ENCODE measurements at regions not wholly inside any gene's neighbourhood (a gene's known extent, or its start where the extent isn't known, plus 50 kb on each side); places are given as distances from the start of the nearest gene placed in this dataset.

- no peak for DNase-seq (ENCODE audit: low spot score)
Observed at GRCh38 chr3:72200332-72200731, 415.4 kb upstream of the PROK2 start.

- DNase-seq (ENCODE audit: low spot score): no peak
Observed at GRCh38 chr3:72199530-72199929, 414.6 kb upstream of the PROK2 start.

DNA sequence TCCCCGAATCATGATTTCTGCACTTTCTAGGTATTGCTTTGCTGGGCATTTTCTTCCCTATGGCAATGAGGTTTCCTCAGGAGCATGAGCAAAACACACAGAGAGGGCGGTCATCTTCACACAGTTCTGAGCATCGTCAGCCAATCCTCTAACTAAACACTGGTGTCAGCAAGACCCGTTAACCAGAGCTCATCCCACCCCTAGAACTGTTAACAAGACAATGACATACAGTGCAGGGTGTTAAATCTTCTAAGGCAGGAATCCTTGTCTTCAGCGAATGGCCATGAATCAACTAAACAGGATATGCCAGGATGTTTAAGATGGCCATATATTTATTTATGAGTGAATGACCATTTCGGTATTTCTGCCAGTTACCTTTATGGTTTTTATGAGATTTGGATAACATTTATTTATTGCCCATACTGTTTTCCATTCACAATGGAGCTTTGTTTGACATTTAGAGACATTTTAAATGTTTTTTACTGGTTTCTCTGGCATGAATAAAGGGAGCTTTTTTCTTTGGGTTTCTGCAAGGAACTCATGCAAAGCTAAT is 411.5 kb upstream of the PROK2 start:
- no peak for DNase-seq (ENCODE audit: low spot score)

DNA sequence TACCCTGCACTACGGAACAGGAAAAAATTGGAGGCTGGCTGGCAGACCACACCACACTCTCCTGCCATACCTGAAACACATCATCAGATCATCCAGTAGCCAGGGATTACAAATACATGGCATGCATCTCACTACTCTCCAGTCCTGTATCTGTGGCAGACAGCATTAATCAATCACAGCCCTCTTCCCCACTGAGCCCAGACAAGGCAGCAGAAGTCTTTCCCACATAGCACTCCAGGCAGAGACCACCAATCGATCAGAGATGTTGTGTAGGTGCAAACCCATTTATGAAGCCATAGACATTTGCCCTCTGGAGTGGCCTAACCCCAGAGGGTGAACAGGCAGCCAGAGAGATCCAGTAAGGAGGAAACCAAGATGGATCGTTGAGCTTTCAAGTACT is 410.9 kb upstream of the PROK2 start:
- DNase-seq (ENCODE audit: low spot score): no peak

GRCh38 chr3:72194458-72194857 is 409.5 kb upstream of the PROK2 start:
- no peak for DNase-seq (ENCODE audit: low spot score)

DNA sequence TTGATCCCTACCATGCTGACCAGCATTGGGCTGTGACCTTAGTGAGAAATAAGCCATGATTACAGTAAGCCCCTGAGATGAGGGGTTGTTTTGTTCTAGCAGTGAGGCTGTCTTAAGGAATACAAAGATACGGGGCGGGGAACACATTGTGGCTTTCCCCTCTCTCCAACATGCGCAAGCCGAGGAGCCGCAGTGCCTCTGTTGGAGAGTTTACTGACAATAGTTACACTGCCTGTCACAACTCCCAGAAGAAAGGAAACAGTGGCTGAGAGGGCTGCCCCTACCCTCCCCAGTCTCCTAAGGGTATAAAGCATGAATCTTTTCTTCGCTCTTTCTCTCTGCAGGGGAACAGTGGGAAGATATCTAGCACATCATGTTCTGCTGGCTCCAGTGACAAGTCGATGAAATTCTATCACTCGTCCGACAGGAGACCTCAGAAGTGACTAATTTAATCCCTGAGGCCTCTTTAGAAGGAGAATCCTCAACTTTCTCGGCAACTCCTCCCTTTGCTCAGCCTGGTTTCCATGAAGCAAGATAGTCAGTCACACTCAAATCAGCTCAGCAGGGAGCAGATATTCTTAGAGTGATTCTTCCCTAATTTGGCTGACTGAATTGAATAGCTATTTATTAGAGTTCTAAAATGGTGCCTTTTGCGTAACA is 409.0 kb upstream of the PROK2 start:
- DNase-seq (ENCODE audit: low spot score): no peak

DNA sequence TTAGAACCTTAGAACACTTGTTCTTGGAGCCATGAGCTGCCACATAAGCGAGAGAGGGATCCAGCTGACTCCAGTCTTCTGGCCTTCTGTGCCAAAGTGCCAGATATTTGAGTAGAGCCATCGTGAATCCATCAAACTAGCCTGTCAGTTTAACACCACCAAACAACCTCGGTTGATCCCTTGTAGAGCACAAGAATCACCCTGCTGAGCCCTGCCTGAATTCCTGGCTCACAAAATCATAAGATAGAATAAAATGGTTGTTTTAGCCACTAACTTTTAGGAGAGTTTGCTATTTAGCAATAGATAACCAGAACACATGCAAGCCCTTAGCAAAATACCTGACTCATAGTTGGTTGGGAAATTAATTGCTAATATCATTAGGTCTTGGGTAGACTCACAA is 407.6 kb upstream of the PROK2 start:
- DNase-seq (ENCODE audit: low spot score): no peak

DNA sequence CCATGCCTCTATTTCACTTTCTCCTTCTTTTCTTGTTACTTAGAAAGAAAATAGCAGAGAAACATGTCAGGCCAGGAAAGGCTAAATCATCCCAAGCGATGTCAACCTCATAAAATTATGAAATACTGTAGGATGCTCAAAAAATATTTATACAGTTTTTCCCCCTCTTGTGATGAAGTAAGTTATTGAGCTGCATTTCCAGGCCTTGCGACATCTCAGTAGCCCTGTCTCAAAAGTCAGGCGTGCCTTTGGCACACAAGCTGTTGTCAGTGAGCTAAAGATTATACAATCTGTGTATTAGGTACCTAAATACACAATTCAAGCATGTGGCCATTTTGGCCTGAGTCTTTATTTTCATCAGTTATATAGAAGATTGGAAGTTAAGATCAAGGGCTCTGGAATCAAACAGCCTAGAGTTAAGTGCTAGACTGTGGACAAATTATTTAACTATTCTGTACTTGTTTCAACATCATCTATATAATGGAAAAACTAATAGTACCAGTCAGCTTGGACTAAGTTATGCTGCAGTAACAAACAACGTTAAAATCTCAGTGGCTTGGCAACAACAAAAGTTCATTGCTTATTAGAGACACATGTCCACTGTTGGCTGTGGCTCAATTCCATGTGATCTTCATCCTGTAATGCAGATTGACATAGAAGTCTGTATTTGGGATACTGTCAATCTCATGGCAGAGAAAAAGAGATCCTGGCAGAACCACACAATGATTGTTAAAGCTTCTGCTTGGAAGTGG is 406.4 kb upstream of the PROK2 start:
- no peak for DNase-seq (ENCODE audit: low spot score)

- DNase-seq (ENCODE audit: low spot score): no peak
Observed at GRCh38 chr3:72190050-72190449, 405.1 kb upstream of the PROK2 start.

DNA sequence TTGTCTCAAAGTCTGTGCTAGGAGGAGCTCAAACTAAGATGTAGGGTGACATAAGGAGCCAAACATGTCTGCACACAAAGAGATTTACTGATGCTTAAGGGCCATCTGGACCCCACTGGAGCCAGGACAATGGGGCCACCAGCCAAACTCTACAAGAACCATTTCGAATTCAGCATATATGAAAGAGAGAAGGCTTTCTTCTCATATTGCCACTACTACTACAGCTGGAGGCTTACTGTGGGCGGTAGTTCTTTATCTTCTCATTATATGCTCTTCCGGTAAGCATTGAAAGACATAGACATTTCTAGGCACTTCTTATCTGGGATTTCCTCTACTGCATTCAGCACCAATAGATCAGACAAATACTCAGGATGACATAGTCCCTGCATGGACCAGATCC is 404.4 kb upstream of the PROK2 start:
- no peak for DNase-seq (ENCODE audit: low spot score)

DNA sequence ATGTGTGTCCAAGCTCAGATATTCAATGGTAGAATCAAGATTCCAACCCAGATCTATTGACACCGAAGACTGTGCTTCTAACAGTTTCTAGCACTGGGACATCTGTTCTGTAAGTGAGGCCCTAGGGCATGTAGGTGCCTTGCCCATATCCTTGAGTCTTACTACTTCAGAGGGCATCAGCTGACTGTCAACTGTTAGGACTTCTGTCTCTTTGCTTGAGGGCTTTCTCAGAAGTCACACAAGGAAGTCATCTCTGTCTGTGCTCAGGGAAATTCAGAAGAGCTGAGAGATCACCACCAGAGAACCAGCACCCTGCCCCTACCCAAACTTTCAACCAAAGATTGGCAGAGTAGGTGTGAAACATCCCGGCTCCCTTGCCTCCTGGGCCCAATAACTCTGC is 403.6 kb upstream of the PROK2 start:
- no peak for DNase-seq (ENCODE audit: low spot score)

GRCh38 chr3:72187131-72187530 is 402.2 kb upstream of the PROK2 start:
- DNase-seq (ENCODE audit: low spot score): peak; percentile 11

DNA sequence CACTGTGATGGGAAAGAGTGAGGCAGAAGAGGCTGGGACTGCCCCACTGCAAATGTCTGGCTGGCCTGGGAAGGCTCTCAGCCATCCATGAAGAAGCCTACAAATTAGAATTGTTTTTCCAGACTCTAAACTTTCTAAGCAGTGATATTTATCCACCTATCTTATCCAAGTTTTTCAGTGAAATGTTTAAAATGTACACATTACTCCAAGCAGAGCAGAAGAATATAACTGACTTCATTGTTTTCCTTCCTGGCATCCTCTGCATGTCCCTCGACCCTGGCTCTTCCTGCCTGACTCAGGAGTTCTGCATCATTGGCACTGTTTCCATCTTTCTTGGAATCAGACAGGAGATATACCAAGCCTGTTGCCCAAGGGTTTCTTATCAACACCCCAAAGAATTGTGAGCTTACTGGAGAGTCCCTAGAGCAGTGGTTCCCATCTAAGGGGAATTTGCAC is 401.5 kb upstream of the PROK2 start:
- no peak for DNase-seq (ENCODE audit: low spot score)

- DNase-seq (ENCODE audit: low spot score): no peak
Observed at GRCh38 chr3:72185549-72186399, 400.8 kb upstream of the PROK2 start.

- DNase-seq (ENCODE audit: low spot score): no peak
Observed at GRCh38 chr3:72183489-72183888, 398.5 kb upstream of the PROK2 start.

DNA sequence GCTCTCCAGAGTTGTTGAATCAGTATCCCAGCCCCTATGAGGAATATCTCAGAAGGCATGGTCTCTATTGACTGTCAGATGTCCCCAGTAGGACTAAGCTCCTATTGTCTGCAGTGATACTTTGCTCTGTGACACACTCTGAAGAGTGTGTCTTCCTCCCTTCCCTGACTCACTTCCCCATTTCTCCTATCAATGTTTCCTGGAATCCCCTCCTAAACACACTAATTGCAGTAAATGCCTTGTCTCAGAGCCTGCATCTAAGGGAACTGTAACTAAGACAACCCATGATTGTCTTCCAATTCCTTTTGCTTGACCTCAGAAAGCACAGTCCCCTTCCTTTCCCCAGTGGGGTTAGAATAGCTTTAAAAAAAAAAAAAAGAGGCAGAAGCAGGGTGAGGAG is 397.3 kb upstream of the PROK2 start:
- no peak for DNase-seq (ENCODE audit: low spot score)

DNA sequence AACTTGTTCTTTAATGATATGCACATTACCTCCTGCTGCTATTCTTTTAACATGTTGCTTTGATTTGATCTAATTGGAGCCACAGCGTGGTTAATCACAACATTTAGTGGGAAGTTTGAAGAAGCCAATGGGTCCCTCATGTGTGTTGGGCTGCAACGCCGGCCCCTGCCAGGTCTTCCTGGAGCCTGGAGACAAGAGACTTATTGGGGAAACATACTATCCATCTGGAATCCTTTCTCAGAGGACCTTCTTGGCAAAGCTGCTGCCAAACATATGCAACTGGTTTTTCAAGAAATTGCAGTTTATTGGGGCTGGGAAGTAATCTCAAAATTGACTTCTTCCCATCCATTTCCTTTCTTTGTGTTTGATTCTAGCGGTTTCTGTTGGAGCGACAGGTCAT is 396.3 kb upstream of the PROK2 start:
- DNase-seq (ENCODE audit: low spot score): no peak

- DNase-seq (ENCODE audit: low spot score): no peak
Observed at GRCh38 chr3:72180405-72180804, 395.5 kb upstream of the PROK2 start.

DNA sequence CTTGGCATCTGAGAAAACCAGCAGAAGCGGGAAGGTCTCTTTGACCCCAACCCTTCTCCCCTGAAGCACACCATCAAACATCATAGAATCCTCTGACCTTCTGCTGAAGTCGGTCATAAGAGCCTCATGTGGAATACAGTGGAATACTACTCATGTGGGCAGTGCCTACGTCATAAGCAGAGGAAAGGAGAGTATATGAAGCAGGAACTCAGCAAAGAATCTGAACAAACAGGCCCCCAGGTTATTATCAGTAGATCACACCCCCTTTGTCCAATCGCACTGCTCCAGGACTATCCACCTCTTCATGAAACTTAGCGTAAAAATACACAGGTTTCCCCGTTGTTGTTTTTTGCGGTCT is 394.1 kb upstream of the PROK2 start:
- DNase-seq (ENCODE audit: low spot score): no peak

DNA sequence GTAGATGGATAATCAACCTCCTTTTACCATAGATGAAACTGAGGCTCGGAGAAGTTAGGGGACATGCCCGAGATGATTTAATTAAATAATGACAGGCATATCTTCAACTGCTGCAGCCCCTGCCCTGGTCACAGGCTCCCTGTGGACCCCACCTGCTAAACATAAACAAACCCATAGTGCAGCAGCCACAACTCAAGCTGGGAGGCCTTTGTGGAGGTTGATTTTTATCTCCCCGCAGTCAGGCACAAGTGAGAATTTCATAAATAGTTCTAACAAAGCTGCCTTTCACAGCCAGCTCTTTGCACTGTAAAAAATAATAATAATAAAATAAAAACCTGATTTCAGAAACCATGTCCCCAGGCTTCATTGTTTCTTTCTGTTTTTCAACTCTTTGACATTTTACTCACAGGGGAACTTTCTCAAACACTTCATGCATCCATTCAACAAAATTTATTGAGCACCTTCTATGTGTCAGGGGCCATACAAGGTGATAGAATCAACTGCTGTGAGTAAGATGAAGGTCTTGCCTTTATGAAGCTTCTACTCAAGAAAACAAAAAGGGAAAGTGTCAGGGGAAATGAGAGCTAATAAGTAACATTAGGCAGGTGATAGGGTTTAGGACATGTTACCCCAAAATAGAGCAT is 393.6 kb upstream of the PROK2 start:
- no peak for DNase-seq (ENCODE audit: low spot score)

DNA sequence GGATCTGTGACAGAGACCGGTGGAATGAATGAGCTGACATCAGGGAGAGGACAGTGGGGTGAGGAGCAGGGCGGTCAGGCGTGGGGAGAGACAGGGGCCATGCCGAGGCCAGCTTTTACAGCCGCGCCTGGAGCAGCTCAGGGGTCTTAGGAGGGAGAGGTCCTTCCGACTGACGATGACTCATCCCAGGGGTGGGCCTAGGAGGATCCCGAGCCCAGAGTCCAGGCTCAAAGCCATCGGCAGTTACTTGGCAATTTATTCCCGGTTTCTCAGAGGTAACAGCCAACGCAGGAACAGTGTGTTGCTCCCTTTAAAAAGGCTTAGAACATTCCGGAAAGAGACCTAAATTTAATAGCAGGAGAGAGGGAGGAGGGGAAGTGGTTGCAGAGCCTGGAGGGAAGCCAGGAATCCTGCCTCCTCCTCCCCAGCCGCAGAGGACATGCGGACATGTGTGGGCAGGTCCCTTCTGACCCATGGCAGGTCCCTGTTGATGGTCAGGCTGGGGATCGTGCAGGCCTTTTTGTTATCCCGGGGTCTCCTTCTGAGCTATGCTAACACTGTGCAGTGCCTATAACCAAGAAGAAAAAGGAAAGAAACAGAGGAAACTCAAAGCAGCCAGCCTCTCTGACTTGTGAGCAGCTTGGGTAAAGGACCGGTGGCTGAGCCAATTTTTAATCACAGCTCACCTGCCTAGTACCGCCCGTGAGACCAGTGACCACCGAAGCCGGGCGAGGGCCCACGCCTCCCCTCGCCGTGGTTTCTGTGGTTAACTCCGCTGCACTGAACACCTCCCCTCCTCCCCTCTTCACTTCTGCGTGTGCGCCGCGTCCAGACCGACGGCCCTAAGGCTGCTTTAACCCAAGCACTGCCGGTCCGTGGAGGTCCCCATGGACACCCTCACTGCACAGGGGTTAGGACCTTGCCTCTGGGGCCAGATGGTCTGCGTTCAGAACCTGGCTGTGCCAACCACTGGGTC is 392.4 kb upstream of the PROK2 start:
- no peak for DNase-seq (ENCODE audit: low spot score)

All from HuH-7.5 (cell line).